ENCODE measurements at regions not wholly inside any gene's neighbourhood (a gene's known extent, or its start where the extent isn't known, plus 50 kb on each side); places are given as distances from the start of the nearest gene placed in this dataset.
A peak's percentile ranks its signal among the peaks of the same experiment; 100 is the strongest.
"Not testable (repeated sequence)": the region's sequence is repeated elsewhere in the genome, so short reads cannot be mapped to it uniquely, and the experiment has no call there.

GRCh38 chr1:242735323-242735722, 210.8 kb upstream of the PLD5 start:
- no peak for DNase-seq (ENCODE audit: low spot score)

- no peak for DNase-seq (ENCODE audit: low spot score)
Measured at GRCh38 chr1:242731446-242731845, 206.9 kb upstream of the PLD5 start.

- no peak for DNase-seq (ENCODE audit: low spot score)
Measured at GRCh38 chr1:242728696-242729095, 204.2 kb upstream of the PLD5 start.

- DNase-seq (ENCODE audit: low spot score) = no peak
Measured at GRCh38 chr1:242723044-242723716, 198.7 kb upstream of the PLD5 start.

GRCh38 chr1:242718967-242719366, 194.5 kb upstream of the PLD5 start:
- DNase-seq (ENCODE audit: low spot score) = no peak

- DNase-seq (ENCODE audit: low spot score) = no peak
Measured at GRCh38 chr1:242712248-242712647, 187.8 kb upstream of the PLD5 start.

GRCh38 chr1:242710847-242711246, 186.3 kb upstream of the PLD5 start:
- DNase-seq (ENCODE audit: low spot score) = no peak

- no peak for DNase-seq (ENCODE audit: low spot score)
Measured at GRCh38 chr1:242710286-242710685, 185.8 kb upstream of the PLD5 start.

- no peak for DNase-seq (ENCODE audit: low spot score)
Measured at GRCh38 chr1:242703467-242703866, 179.0 kb upstream of the PLD5 start.

- no peak for DNase-seq (ENCODE audit: low spot score)
Measured at GRCh38 chr1:242692988-242693387, 168.5 kb upstream of the PLD5 start.

- DNase-seq (ENCODE audit: low spot score) = no peak
Measured at GRCh38 chr1:242691610-242691945, 167.1 kb upstream of the PLD5 start.

GRCh38 chr1:242690849-242691609, 166.5 kb upstream of the PLD5 start:
- DNase-seq (ENCODE audit: low spot score) = no peak

- no peak for DNase-seq (ENCODE audit: low spot score)
Measured at GRCh38 chr1:242689378-242689777, 164.9 kb upstream of the PLD5 start.

GRCh38 chr1:242674951-242675645, 150.6 kb upstream of the PLD5 start:
- no peak for DNase-seq (ENCODE audit: low spot score)

GRCh38 chr1:242673652-242674051, 149.2 kb upstream of the PLD5 start:
- DNase-seq (ENCODE audit: low spot score) = peak; percentile 86

- not testable (repeated sequence) for DNase-seq (ENCODE audit: low spot score)
Measured at GRCh38 chr1:242673165-242673564, 148.7 kb upstream of the PLD5 start.

- no peak for DNase-seq (ENCODE audit: low spot score)
Measured at GRCh38 chr1:242670019-242670418, 145.5 kb upstream of the PLD5 start.

GRCh38 chr1:242662886-242663285, 138.4 kb upstream of the PLD5 start:
- DNase-seq (ENCODE audit: low spot score) = no peak

GRCh38 chr1:242653772-242654171, 129.3 kb upstream of the PLD5 start:
- DNase-seq (ENCODE audit: low spot score) = not testable (repeated sequence)

- DNase-seq (ENCODE audit: low spot score) = no peak
Measured at GRCh38 chr1:242651817-242652216, 127.3 kb upstream of the PLD5 start.

GRCh38 chr1:242641461-242641860, 117.0 kb upstream of the PLD5 start:
- DNase-seq (ENCODE audit: low spot score) = no peak

GRCh38 chr1:242639104-242639503, 114.6 kb upstream of the PLD5 start:
- DNase-seq (ENCODE audit: low spot score) = no peak

- no peak for DNase-seq (ENCODE audit: low spot score)
Measured at GRCh38 chr1:242634732-242635131, 110.2 kb upstream of the PLD5 start.

Measured in putamen (tissue), 1 donor.